ENCODE measurements at regions not wholly inside any gene's neighbourhood (a gene's known extent, or its start where the extent isn't known, plus 50 kb on each side); places are given as distances from the start of the nearest gene placed in this dataset.

- peaks cover 9% of the 10 kb centered on the region for H3K9me3 Mint-ChIP-seq
- H3K36me3 Mint-ChIP-seq, result peaks cover 10% of the 10 kb centered on the region
- no peak overlapping the region for H3K4me3 Mint-ChIP-seq
- H3K27me3 Mint-ChIP-seq, result no peaks in the 10 kb centered on the region
- ATAC-seq, result no peak
- H3K27ac Mint-ChIP-seq, result no peak overlapping the region
- H3K4me1 Mint-ChIP-seq, result peaks cover 5% of the 10 kb centered on the region
These were observed 135.4 kb downstream of the LMO4 start for GRCh38 chr1:87464022-87464490.

GRCh38 chr1:87466621-87467020 lies 137.9 kb downstream of the LMO4 start:
- Mint-ChIP-seq H3K27me3 (no peaks in the 10 kb centered on the region), H3K9me3 (no peaks in the 10 kb centered on the region), H3K4me1 (peaks cover 5% of the 10 kb centered on the region), H3K4me3 (no peak overlapping the region), H3K36me3 (no peaks in the 10 kb centered on the region), H3K27ac (no peak overlapping the region)
- no peak for ATAC-seq

GRCh38 chr1:87472716-87473115 lies 144.0 kb downstream of the LMO4 start:
- Mint-ChIP-seq H3K27ac (no peak overlapping the region), H3K4me3 (no peak overlapping the region), H3K4me1 (no peaks in the 10 kb centered on the region), H3K36me3 (no peaks in the 10 kb centered on the region), H3K27me3 (no peaks in the 10 kb centered on the region), H3K9me3 (no peaks in the 10 kb centered on the region)
- ATAC-seq, result no peak

- Mint-ChIP-seq H3K9me3 (no peaks in the 10 kb centered on the region), H3K4me3 (no peak overlapping the region), H3K27ac (no peak overlapping the region), H3K4me1 (no peaks in the 10 kb centered on the region), H3K36me3 (no peaks in the 10 kb centered on the region), H3K27me3 (no peaks in the 10 kb centered on the region)
- ATAC-seq, result no peak
These were observed 144.6 kb downstream of the LMO4 start for GRCh38 chr1:87473203-87473661.

GRCh38 chr1:87474098-87474497 lies 145.4 kb downstream of the LMO4 start:
- no peak overlapping the region for H3K27ac Mint-ChIP-seq
- H3K27me3 Mint-ChIP-seq, result no peaks in the 10 kb centered on the region

GRCh38 chr1:87478231-87478630 lies 149.6 kb downstream of the LMO4 start:
- no peak overlapping the region for H3K4me3 Mint-ChIP-seq
- H3K27me3 Mint-ChIP-seq, result no peaks in the 10 kb centered on the region
- H3K4me1 Mint-ChIP-seq, result no peaks in the 10 kb centered on the region
- H3K36me3 Mint-ChIP-seq, result no peaks in the 10 kb centered on the region
- no peak overlapping the region for H3K27ac Mint-ChIP-seq
- H3K9me3 Mint-ChIP-seq, result no peaks in the 10 kb centered on the region
- ATAC-seq, result no peak

More at GRCh38 chr1:87474098-87474497, 145.4 kb downstream of the LMO4 start:
- H3K9me3 Mint-ChIP-seq, result no peaks in the 10 kb centered on the region
- no peak overlapping the region for H3K4me3 Mint-ChIP-seq
- H3K36me3 Mint-ChIP-seq, result no peaks in the 10 kb centered on the region
- no peak for ATAC-seq
- no peaks in the 10 kb centered on the region for H3K4me1 Mint-ChIP-seq

- H3K9me3 Mint-ChIP-seq, result no peaks in the 10 kb centered on the region
- no peaks in the 10 kb centered on the region for H3K27me3 Mint-ChIP-seq
- peaks cover 10% of the 10 kb centered on the region for H3K4me1 Mint-ChIP-seq
- no peak overlapping the region for H3K27ac Mint-ChIP-seq
- no peaks in the 10 kb centered on the region for H3K36me3 Mint-ChIP-seq
- no peak overlapping the region for H3K4me3 Mint-ChIP-seq
- no peak for ATAC-seq
These were observed 166.5 kb downstream of the LMO4 start for GRCh38 chr1:87495147-87495546.

- H3K9me3 Mint-ChIP-seq, result no peaks in the 10 kb centered on the region
- ATAC-seq, result no peak
- no peaks in the 10 kb centered on the region for H3K36me3 Mint-ChIP-seq
- H3K4me1 Mint-ChIP-seq, result peaks cover 10% of the 10 kb centered on the region
- no peak overlapping the region for H3K4me3 Mint-ChIP-seq
- H3K27ac Mint-ChIP-seq, result no peak overlapping the region
- no peaks in the 10 kb centered on the region for H3K27me3 Mint-ChIP-seq
These were observed 167.2 kb downstream of the LMO4 start for GRCh38 chr1:87495870-87496269.

GRCh38 chr1:87497380-87498203 lies 168.9 kb downstream of the LMO4 start:
- H3K4me1 Mint-ChIP-seq, result peaks cover 10% of the 10 kb centered on the region
- no peak overlapping the region for H3K4me3 Mint-ChIP-seq
- ATAC-seq, result peak; percentile 56

GRCh38 chr1:87501738-87502137 lies 173.1 kb downstream of the LMO4 start:
- H3K27ac Mint-ChIP-seq, result no peak overlapping the region
- H3K4me1 Mint-ChIP-seq, result peaks cover 12% of the 10 kb centered on the region
- no peak for ATAC-seq
- no peaks in the 10 kb centered on the region for H3K36me3 Mint-ChIP-seq
- no peaks in the 10 kb centered on the region for H3K27me3 Mint-ChIP-seq
- H3K9me3 Mint-ChIP-seq, result peaks cover 7% of the 10 kb centered on the region
- H3K4me3 Mint-ChIP-seq, result no peak overlapping the region

More at GRCh38 chr1:87497380-87498203, 168.9 kb downstream of the LMO4 start:
- Mint-ChIP-seq H3K9me3 (peaks cover under 1% of the 10 kb centered on the region), H3K27ac (no peak overlapping the region), H3K27me3 (no peaks in the 10 kb centered on the region), H3K36me3 (no peaks in the 10 kb centered on the region)

GRCh38 chr1:87505391-87505983 lies 176.8 kb downstream of the LMO4 start:
- Mint-ChIP-seq H3K27me3 (no peaks in the 10 kb centered on the region), H3K27ac (no peak overlapping the region), H3K36me3 (no peaks in the 10 kb centered on the region), H3K9me3 (peaks cover 7% of the 10 kb centered on the region), H3K4me3 (no peak overlapping the region), H3K4me1 (peaks cover 6% of the 10 kb centered on the region)
- no peak for ATAC-seq

GRCh38 chr1:87506147-87506546 lies 177.5 kb downstream of the LMO4 start:
- no peak for ATAC-seq
- Mint-ChIP-seq H3K27ac (no peak overlapping the region), H3K4me1 (peaks cover 6% of the 10 kb centered on the region), H3K27me3 (no peaks in the 10 kb centered on the region), H3K4me3 (no peak overlapping the region), H3K9me3 (peaks cover 7% of the 10 kb centered on the region), H3K36me3 (no peaks in the 10 kb centered on the region)

GRCh38 chr1:87508247-87508787 lies 179.6 kb downstream of the LMO4 start:
- peaks cover 12% of the 10 kb centered on the region for H3K4me1 Mint-ChIP-seq
- H3K36me3 Mint-ChIP-seq, result no peaks in the 10 kb centered on the region
- H3K27me3 Mint-ChIP-seq, result no peaks in the 10 kb centered on the region
- H3K9me3 Mint-ChIP-seq, result no peaks in the 10 kb centered on the region
- H3K27ac Mint-ChIP-seq, result no peak overlapping the region
- no peak for ATAC-seq
- no peak overlapping the region for H3K4me3 Mint-ChIP-seq

- Mint-ChIP-seq H3K4me1 (peaks cover 12% of the 10 kb centered on the region), H3K36me3 (no peaks in the 10 kb centered on the region), H3K9me3 (no peaks in the 10 kb centered on the region), H3K27ac (no peak overlapping the region), H3K4me3 (no peak overlapping the region), H3K27me3 (no peaks in the 10 kb centered on the region)
- ATAC-seq, result no peak
These were observed 181.9 kb downstream of the LMO4 start for GRCh38 chr1:87510540-87510939.

GRCh38 chr1:87511449-87511848 lies 182.8 kb downstream of the LMO4 start:
- Mint-ChIP-seq H3K27me3 (no peaks in the 10 kb centered on the region), H3K36me3 (no peaks in the 10 kb centered on the region), H3K4me3 (no peak overlapping the region), H3K9me3 (no peaks in the 10 kb centered on the region), H3K4me1 (peaks cover 12% of the 10 kb centered on the region), H3K27ac (no peak overlapping the region)
- ATAC-seq, result no peak

- H3K4me3 Mint-ChIP-seq, result no peak overlapping the region
- no peak overlapping the region for H3K27ac Mint-ChIP-seq
- no peaks in the 10 kb centered on the region for H3K36me3 Mint-ChIP-seq
- peaks cover 7% of the 10 kb centered on the region for H3K4me1 Mint-ChIP-seq
- no peaks in the 10 kb centered on the region for H3K9me3 Mint-ChIP-seq
- no peaks in the 10 kb centered on the region for H3K27me3 Mint-ChIP-seq
- ATAC-seq, result no peak
These were observed 183.8 kb downstream of the LMO4 start for GRCh38 chr1:87512431-87512830.
